Parathyroid adenoma (tissue), 2 donors: ENCODE measurements at regions not wholly inside any gene's neighbourhood (a gene's known extent, or its start where the extent isn't known, plus 50 kb on each side); places are given as distances from the start of the nearest gene placed in this dataset.

ENCODE experiments used
- H2AFZ ChIP-seq: fragments of 300-600 bp; sonication (generic); one replicate; pipeline ENCODE4 v1.7.0; 2017; ENCODE audit warnings: antibody characterized with exemption, mild to moderate bottlenecking
- H3K27ac ChIP-seq: fragments of 300-600 bp; sonication (generic); one replicate; pipeline ENCODE4 v1.7.0; 2017
- H3K27me3 ChIP-seq: fragments of 300-600 bp; sonication (generic); one replicate; pipeline ENCODE4 v1.7.0; 2017; ENCODE audit warnings: low read length; ENCODE audit not compliant: control insufficient read depth, insufficient read depth
- H3K36me3 ChIP-seq: fragments of 300-600 bp; sonication (generic); one replicate; pipeline ENCODE4 v1.7.0; 2017; ENCODE audit warnings: low read length; ENCODE audit not compliant: control insufficient read depth, insufficient read depth
- H3K4me1 ChIP-seq: fragments of 300-600 bp; sonication (generic); one replicate; pipeline ENCODE4 v1.7.0; 2017; ENCODE audit warnings: control low read depth
- H3K4me2 ChIP-seq: fragments of 300-600 bp; sonication (generic); one replicate; pipeline ENCODE4 v1.7.0; 2017; ENCODE audit warnings: low read length
- H3K4me3 ChIP-seq: fragments of 300-600 bp; sonication (generic); one replicate; pipeline ENCODE4 v1.7.0; 2017; ENCODE audit warnings: low read depth, low read length
- H3K79me2 ChIP-seq: fragments of 300-600 bp; sonication (generic); one replicate; pipeline ENCODE4 v1.7.0; 2017; ENCODE audit warnings: control low read depth
- H3K9ac ChIP-seq: fragments of 300-600 bp; sonication (generic); one replicate; pipeline ENCODE4 v1.7.0; 2017; ENCODE audit warnings: mild to moderate bottlenecking
- H3K9me3 ChIP-seq: fragments of 300-600 bp; sonication (generic); one replicate; pipeline ENCODE4 v1.7.0; 2017; ENCODE audit warnings: low read length; ENCODE audit not compliant: control insufficient read depth
- CTCF ChIP-seq: fragments of 300-600 bp; sonication (generic); IDR thresholded peaks from one replicate; pipeline ENCODE4 v1.7.0; 2017; ENCODE audit warnings: antibody characterized with exemption, mild to moderate bottlenecking
- donor health status: primary hyperparathyroidism.

DNA sequence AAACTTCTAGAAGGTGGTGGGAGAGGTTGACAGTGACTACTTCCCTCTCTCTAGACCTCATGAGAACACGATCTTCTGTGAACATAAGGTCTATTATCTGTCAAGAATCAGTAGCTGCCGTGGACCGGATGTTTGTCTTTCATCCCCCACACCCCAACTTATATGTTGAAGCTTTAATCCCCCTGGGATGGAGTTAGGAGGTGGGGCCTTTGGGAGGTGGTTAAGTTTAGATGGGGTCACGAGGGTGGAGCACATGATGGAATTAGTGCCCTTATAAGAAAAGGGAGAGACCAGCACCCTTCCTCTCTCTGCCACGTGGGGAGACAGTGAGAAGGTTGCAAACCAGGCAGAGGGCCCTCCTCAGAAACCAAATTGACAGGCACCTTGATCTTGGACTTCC lies 409.1 kb downstream of the QKI start:
- no peak overlapping the region for H2AFZ ChIP-seq
- H3K9ac ChIP-seq, result no peak overlapping the region
- H3K27ac ChIP-seq, result no peak overlapping the region
- TF ChIP-seq CTCF, result no peak
- H3K36me3 ChIP-seq, result no peaks in the 10 kb centered on the region
- H3K79me2 ChIP-seq, result no peaks in the 10 kb centered on the region
- no peak overlapping the region for H3K4me2 ChIP-seq
- H3K27me3 ChIP-seq, result no peaks in the 10 kb centered on the region
- no peaks in the 10 kb centered on the region for H3K9me3 ChIP-seq
- H3K4me1 ChIP-seq, result no peaks in the 10 kb centered on the region
- H3K4me3 ChIP-seq, result no peak overlapping the region

DNA sequence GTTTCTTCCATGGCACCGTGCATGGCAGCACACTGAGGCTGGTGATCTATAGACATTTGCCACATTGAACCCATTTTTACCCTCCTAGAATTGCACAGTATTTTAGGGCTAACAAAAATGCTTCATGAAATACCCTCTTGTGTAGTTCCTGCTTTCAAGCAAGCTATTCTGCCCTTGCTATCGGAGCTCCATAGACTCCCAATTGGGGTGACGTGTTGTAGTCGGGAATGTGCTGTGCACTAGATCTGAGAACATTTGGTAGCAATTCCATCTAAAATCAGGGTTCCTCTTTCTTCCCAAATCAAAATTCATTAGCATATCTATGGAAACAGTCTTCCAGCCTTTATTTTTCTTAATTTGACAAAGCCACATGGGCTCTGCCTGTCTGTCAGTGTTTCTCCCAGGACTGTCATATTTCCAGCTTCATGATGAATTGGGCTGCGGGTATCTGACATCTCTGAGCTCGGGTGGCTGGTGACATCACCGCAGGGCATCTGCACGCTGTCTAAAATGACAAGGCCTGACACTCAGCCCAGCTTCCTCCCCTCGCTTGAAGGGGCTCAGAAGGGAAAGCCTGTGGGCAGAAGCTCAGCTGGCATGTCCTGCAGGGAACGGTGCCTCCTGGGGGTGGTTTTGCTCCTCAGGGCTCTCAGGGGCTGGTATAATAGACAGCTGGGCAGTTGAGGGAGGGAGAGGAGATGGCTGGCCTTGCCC lies 406.4 kb downstream of the QKI start:
- Histone ChIP-seq H3K9ac (no peak overlapping the region), H3K79me2 (no peaks in the 10 kb centered on the region), H2AFZ (no peak overlapping the region), H3K4me2 (no peak overlapping the region), H3K9me3 (no peaks in the 10 kb centered on the region), H3K4me1 (no peaks in the 10 kb centered on the region), H3K27ac (no peak overlapping the region), H3K36me3 (no peaks in the 10 kb centered on the region), H3K4me3 (no peak overlapping the region), H3K27me3 (no peaks in the 10 kb centered on the region)
- TF ChIP-seq CTCF, result no peak

- no peak for TF ChIP-seq CTCF
- H3K9ac ChIP-seq, result no peak overlapping the region
- H3K9me3 ChIP-seq, result no peaks in the 10 kb centered on the region
- no peaks in the 10 kb centered on the region for H3K27me3 ChIP-seq
- no peaks in the 10 kb centered on the region for H3K4me1 ChIP-seq
- no peak overlapping the region for H3K27ac ChIP-seq
- no peaks in the 10 kb centered on the region for H3K79me2 ChIP-seq
- H2AFZ ChIP-seq, result no peak overlapping the region
- H3K4me3 ChIP-seq, result no peak overlapping the region
- no peak overlapping the region for H3K4me2 ChIP-seq
- no peaks in the 10 kb centered on the region for H3K36me3 ChIP-seq
Observed at GRCh38 chr6:163820171-163820570, 405.7 kb downstream of the QKI start.

DNA sequence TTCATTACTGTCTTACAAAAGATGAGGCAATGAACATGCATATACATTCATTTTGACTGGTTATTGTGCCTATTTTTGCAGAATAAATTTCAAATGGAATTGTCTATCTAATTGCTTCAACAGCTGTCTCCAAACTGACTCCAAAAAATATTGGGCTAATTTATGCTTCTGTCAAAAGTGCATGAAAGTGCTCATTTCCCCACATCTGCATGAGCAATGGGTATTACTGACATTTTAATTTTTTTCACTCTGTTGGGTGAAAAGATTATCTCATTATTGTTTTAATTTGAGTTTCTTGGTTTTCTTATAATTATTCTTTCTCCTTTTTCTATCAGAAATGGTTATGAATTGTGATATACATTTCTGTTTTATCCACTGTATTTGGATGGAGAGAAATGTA lies 404.2 kb downstream of the QKI start:
- Histone ChIP-seq H3K79me2 (no peaks in the 10 kb centered on the region), H3K9ac (no peak overlapping the region), H2AFZ (no peak overlapping the region), H3K9me3 (no peaks in the 10 kb centered on the region), H3K27ac (no peak overlapping the region), H3K4me1 (no peaks in the 10 kb centered on the region), H3K4me3 (no peak overlapping the region), H3K27me3 (no peaks in the 10 kb centered on the region), H3K4me2 (no peak overlapping the region), H3K36me3 (no peaks in the 10 kb centered on the region)
- TF ChIP-seq CTCF, result no peak

DNA sequence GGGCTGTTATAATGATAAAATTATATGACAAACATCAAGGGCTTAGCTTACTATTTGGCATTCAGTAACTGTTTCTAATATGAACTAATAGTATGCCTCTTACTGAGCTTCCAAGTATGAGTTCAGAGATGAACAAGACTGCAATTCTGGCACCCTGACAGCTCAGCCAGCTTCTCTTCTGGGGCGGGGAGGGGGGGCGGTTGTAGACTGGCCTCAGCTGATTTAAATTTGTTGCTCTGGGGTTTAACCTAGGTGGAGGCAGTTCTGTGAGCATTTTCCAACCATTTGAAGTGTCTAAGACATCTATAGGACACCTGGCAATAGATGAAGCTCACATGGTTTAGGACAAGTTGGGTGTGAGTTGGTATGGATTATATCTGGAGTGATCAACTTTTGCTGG lies 401.9 kb downstream of the QKI start:
- H3K36me3 ChIP-seq, result no peaks in the 10 kb centered on the region
- no peak overlapping the region for H3K4me3 ChIP-seq
- TF ChIP-seq CTCF, result no peak
- H3K4me1 ChIP-seq, result no peaks in the 10 kb centered on the region
- no peak overlapping the region for H2AFZ ChIP-seq
- H3K4me2 ChIP-seq, result no peak overlapping the region
- H3K9ac ChIP-seq, result no peak overlapping the region
- no peak overlapping the region for H3K27ac ChIP-seq
- no peaks in the 10 kb centered on the region for H3K9me3 ChIP-seq
- no peaks in the 10 kb centered on the region for H3K79me2 ChIP-seq
- no peaks in the 10 kb centered on the region for H3K27me3 ChIP-seq
